GM21367 (cell line): ENCODE measurements at regions not wholly inside any gene's neighbourhood (a gene's known extent, or its start where the extent isn't known, plus 50 kb on each side); places are given as distances from the start of the nearest gene placed in this dataset.
"Not testable (repeated sequence)": the region's sequence is repeated elsewhere in the genome, so short reads cannot be mapped to it uniquely, and the experiment has no call there.

ENCODE experiments used
- ATAC-seq: cut with Tn5 transposase; IDR thresholded peaks from one replicate; pipeline ENCODE4 v1.9.1; 2021; ENCODE audit not compliant: unreplicated experiment

- ATAC-seq, result no peak
Measured at GRCh38 chrX:45622042-45622423, 421.4 kb upstream of the DIPK2B start.

GRCh38 chrX:45621376-45622041 is 420.8 kb upstream of the DIPK2B start:
- no peak for ATAC-seq

DNA sequence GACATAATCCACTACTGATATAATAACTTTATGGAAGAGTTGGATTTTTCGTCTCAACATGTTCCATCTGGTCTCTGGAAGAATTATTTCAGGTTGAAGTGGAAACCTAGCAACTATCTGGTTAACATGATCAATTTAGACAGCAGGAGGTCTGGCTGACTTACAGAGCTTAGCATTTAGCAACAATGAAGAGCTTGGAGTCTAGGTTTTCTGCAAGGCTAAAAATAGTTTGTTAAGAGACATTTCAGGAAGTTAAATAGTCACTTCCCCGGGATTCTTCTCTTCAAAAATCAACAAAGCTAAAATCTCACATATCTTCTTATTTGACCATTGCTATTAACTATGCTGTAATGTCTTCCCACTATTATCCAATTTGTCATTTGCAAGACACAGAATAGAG is 418.6 kb upstream of the DIPK2B start:
- no peak for ATAC-seq

- ATAC-seq, result not testable (repeated sequence)
Measured at GRCh38 chrX:45615591-45615990, 414.9 kb upstream of the DIPK2B start.

- ATAC-seq, result no peak
Measured at GRCh38 chrX:45614853-45615252, 414.2 kb upstream of the DIPK2B start.

DNA sequence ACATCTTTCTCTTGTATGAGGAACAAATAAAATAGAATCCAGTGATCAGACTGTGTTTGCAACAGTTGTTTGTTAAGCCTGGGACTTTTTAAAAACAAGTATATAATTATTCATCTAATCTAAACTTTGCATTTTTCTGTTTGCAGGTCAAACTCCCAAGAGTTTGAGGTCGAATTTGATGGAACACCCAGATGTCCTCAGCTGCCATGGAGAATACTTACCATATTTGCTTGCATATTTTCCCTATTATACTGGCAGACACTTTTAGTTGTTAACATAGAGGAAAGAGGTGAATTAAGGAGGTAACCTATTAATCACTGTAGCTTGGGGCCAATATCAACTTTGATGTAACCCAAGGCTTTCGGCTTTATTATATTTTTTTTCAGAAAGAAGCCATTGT is 401.5 kb upstream of the DIPK2B start:
- ATAC-seq, result no peak

DNA sequence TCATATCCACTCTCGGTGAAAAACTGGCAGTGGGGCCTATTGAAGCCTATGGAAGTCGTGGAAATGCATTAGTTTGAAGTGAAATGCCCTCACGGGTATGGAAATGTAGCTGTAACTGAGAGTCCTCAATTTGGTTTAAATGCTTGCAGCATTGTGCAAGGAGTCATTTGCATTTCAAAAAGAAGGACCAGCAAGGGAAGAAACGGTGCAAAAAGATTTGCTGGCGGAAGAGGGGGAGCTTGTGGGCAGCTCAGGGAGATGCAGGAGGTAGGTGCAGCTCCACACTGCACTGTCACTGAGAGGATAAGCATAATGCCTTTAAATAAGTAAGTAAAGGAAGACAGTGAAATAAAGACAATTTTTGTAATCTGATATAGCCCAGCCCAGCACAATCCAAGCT is 400.4 kb upstream of the DIPK2B start:
- ATAC-seq, result no peak

DNA sequence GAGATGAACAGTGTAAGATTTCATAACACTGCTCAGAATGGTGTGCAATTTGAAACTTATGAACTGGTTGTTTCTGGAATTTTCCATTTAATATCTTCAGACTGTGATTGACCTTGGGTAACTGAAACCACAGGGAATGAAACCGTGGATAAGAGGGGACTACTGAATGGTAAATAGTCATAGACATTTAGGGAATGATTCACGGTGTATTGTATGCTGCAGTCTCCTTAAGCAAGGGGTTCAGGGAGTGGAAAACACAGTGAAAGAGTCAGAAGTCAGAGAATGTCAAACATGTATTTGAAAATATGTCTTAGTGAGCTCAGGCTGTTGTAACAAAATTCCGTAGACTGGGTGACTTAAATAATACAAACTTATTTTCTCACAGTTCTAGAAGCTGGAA is 398.2 kb upstream of the DIPK2B start:
- ATAC-seq, result no peak

DNA sequence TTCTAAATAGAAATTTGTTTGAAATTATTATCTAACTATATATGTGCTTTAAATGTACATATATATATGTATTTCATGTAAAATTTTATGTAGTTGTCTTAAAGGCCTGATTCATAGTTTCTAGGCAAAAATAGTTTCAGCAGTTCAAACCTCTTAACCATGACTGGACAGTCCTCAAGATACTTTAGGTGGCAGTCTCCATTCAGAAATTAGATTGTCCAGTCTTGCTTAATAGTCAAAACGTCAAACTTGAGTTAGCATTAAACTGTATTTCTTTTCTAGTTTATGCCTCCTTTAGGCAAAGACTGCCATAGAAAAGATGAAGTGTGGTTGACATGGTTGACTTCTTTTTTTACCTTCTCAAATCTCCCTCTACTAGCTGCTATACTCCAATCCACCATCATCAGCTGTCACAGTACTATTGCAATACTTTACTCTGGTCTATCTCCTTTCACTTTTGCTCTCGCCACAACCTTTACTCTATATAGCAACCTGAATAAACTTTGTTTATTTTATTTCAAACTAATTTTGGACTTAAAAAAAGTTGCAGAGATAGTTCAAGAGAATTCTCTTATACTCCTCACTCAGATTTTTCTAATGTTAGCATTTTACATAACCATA is 395.6 kb upstream of the DIPK2B start:
- ATAC-seq, result no peak

DNA sequence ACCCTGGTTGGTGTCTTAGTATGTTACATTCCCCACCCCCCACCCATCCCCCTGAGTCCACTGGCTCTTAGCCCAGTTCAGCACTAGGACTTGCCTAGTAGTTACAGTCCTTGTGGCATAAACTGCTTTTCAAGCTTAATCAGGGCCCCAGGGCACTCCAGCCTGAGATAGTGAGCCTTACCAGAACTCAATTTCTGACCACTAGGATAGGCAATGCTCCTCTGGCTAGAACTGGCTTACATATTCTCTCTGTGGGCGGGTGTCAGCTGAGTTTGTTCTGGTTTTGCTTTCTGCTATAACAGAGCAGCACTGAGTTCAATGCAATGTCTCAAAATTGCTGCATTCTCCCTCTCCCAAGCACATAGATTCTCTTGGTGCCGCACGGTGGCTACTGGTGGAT is 391.4 kb upstream of the DIPK2B start:
- ATAC-seq, result no peak

DNA sequence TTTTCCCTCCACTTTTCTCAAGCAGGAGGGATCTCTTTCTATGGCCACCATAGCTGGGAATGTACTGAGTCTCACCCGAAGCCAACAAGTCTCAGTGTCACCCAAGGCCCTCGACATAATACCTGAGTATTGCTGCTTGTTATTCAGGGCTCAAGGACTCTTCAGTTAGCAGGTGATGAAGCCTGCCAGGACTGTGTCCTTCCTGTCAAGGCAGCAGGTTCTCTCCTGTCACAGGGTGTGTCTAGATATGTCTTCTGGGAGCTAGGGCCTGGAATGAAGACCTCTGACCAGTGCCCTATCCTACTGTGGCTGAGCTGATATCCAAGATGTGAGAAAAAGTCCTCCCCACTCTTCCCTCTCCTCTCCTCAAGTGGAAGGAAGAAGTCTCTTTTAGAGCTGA is 391.0 kb upstream of the DIPK2B start:
- ATAC-seq, result no peak

- ATAC-seq, result no peak
Measured at GRCh38 chrX:45584717-45585116, 384.0 kb upstream of the DIPK2B start.

DNA sequence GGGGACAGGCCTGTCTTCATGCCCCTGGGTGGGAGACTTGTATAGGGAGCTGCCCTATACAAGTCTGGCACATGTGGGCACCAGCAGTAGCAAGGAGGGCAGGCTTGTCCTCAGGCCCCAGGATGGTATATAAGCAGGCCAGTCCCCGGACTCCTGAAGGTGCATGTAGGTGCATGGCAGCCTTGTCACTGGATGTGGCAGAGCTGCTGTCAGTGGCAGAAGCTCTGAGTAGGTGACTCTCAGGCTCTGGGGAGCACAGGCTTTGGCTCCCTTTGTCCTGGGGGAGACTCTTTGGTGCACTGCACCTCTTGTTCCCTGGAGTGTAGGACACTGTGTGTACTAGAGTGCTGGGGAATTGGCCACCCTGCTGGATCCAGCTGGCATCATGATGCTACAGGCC is 376.7 kb upstream of the DIPK2B start:
- no peak for ATAC-seq

DNA sequence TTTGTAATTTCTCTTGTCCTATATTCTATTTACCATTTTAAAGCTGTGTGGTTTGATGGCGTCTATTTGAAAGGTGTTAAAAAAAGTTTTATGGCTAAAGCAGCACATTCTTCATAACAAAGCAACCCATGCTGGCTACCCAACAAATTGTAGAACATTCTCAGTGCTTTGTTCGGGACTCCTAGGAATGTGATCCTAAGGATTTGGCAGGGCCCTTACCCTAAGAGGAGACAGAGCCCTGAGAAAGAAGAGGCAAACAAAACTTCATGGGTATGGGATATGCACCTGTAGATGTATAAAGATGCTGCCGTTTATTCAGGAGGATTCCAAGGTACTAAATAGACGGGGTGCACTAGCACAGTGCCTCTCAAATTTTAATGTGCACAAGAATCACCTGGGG is 370.8 kb upstream of the DIPK2B start:
- no peak for ATAC-seq

- ATAC-seq, result no peak
Measured at GRCh38 chrX:45566456-45566855, 365.8 kb upstream of the DIPK2B start.

DNA sequence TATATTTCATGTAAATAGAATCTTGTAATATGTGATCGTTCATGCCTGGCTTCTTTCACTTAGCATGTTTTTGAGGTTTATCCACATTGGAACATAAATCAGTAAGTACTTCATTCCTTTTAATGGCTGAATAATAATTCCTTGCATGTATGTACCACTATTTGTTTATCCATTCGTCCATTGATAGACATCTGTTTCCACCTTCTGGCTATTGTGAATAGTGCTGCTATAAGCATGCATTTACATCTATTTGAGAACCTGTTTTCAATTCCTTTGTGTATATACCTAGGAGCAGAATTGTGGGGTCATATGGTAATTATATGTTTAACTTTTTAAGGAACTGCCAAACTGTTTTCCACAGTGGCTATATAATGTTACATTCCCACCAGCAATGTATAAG is 356.7 kb upstream of the DIPK2B start:
- ATAC-seq, result no peak

GRCh38 chrX:45554736-45555135 is 354.1 kb upstream of the DIPK2B start:
- no peak for ATAC-seq

GRCh38 chrX:45553417-45553816 is 352.7 kb upstream of the DIPK2B start:
- ATAC-seq, result no peak

GRCh38 chrX:45546697-45547096 is 346.0 kb upstream of the DIPK2B start:
- not testable (repeated sequence) for ATAC-seq

DNA sequence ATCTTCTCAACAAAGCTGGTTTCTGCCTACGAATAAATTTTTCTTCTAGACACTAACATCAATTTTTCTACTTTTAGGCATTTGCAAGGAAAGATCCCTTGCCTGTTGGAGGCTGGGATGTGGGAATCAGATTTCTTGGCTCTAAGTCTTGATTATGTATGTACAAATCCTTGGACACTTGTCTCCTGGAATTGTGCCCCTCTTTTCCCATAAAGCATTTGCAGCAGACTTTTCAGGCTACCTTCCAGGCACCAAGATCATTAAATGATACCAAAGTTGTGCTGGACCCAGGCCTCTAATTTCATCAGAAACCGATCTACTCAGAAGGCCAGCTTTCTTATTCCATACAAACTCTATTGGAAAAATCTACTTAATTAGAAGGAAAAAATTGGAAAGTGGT is 339.5 kb upstream of the DIPK2B start:
- no peak for ATAC-seq

GRCh38 chrX:45537936-45538335 is 337.3 kb upstream of the DIPK2B start:
- ATAC-seq, result no peak

- ATAC-seq, result no peak
Measured at GRCh38 chrX:45527834-45528233, 327.2 kb upstream of the DIPK2B start.

GRCh38 chrX:45524805-45525204 is 324.1 kb upstream of the DIPK2B start:
- ATAC-seq, result no peak
